Testis (tissue), 2 donors: ENCODE measurements at regions not wholly inside any gene's neighbourhood (a gene's known extent, or its start where the extent isn't known, plus 50 kb on each side); places are given as distances from the start of the nearest gene placed in this dataset.

Experiments
- CTCF ChIP-seq, 3 experiments: fragments of 450-650 bp in 2 of 3; fragments of 200-600 bp in 1 of 3; sonication (generic) in 1 of 3; IDR thresholded peaks; one replicate each; pipeline ENCODE4 v1.5.1; 2016 to 2019; ENCODE audit warnings: antibody characterized with exemption in 3 of 3, mild to moderate bottlenecking in 2 of 3, moderate library complexity in 1 of 3
- POLR2A ChIP-seq: fragments of 450-650 bp; IDR thresholded peaks from one replicate; pipeline ENCODE4 v1.6.1; 2017; ENCODE audit warnings: antibody characterized with exemption, mild to moderate bottlenecking, moderate library complexity

- TF ChIP-seq CTCF (IDR thresholded peaks at IDR 0.05) (no peak), POLR2A (no peak)
Observed at GRCh38 chr6:155505608-155505989, 50.0 kb upstream of the NOX3 start.
